ENCODE measurements at regions not wholly inside any gene's neighbourhood (a gene's known extent, or its start where the extent isn't known, plus 50 kb on each side); places are given as distances from the start of the nearest gene placed in this dataset.
"Not testable (repeated sequence)": the region's sequence is repeated elsewhere in the genome, so short reads cannot be mapped to it uniquely, and the experiment has no call there.

- no peak for DNase-seq
Measured at GRCh38 chr13:65470781-65471180, 1759.4 kb downstream of the PCDH9 start.

- DNase-seq: no peak
Measured at GRCh38 chr13:65468628-65469027, 1761.5 kb downstream of the PCDH9 start.

GRCh38 chr13:65461590-65461989 is 1768.5 kb downstream of the PCDH9 start:
- no peak for DNase-seq

- no peak for DNase-seq
Measured at GRCh38 chr13:65460136-65460535, 1770.0 kb downstream of the PCDH9 start.

- no peak for DNase-seq
Measured at GRCh38 chr13:65456150-65456912, 1773.8 kb downstream of the PCDH9 start.

- DNase-seq: no peak
Measured at GRCh38 chr13:65454403-65454802, 1775.7 kb downstream of the PCDH9 start.

- no peak for DNase-seq
Measured at GRCh38 chr13:65453982-65454381, 1776.2 kb downstream of the PCDH9 start.

GRCh38 chr13:65445340-65445739 is 1784.8 kb downstream of the PCDH9 start:
- no peak for DNase-seq

- no peak for DNase-seq
Measured at GRCh38 chr13:65435590-65435989, 1794.5 kb downstream of the PCDH9 start.

- DNase-seq: no peak
Measured at GRCh38 chr13:65417953-65418352, 1812.2 kb downstream of the PCDH9 start.

GRCh38 chr13:65416784-65417183 is 1813.4 kb downstream of the PCDH9 start:
- no peak for DNase-seq

GRCh38 chr13:65414187-65414586 is 1815.9 kb downstream of the PCDH9 start:
- no peak for DNase-seq

GRCh38 chr13:65411521-65411920 is 1818.6 kb downstream of the PCDH9 start:
- DNase-seq: no peak

- no peak for DNase-seq
Measured at GRCh38 chr13:65410791-65411190, 1819.3 kb downstream of the PCDH9 start.

- DNase-seq: no peak
Measured at GRCh38 chr13:65401315-65401714, 1828.8 kb downstream of the PCDH9 start.

GRCh38 chr13:65400702-65401101 is 1829.4 kb downstream of the PCDH9 start:
- no peak for DNase-seq

- DNase-seq: no peak
Measured at GRCh38 chr13:65387743-65388347, 1842.3 kb downstream of the PCDH9 start.

- no peak for DNase-seq
Measured at GRCh38 chr13:65378943-65379519, 1851.1 kb downstream of the PCDH9 start.

GRCh38 chr13:65378484-65378883 is 1851.7 kb downstream of the PCDH9 start:
- DNase-seq: no peak

GRCh38 chr13:65368832-65369231 is 1861.3 kb downstream of the PCDH9 start:
- no peak for DNase-seq

- no peak for DNase-seq
Measured at GRCh38 chr13:65353951-65354350, 1876.2 kb downstream of the PCDH9 start.

- not testable (repeated sequence) for DNase-seq
Measured at GRCh38 chr13:65353150-65353549, 1877.0 kb downstream of the PCDH9 start.

GRCh38 chr13:65347420-65348030 is 1882.6 kb downstream of the PCDH9 start:
- DNase-seq: no peak

Measured in amniotic stem cell (primary cell).